CD14-positive monocyte (primary cell): ENCODE measurements at regions not wholly inside any gene's neighbourhood (a gene's known extent, or its start where the extent isn't known, plus 50 kb on each side); places are given as distances from the start of the nearest gene placed in this dataset.

Experiments used
- DNase-seq, 3 donors: peaks; one replicate each; pipeline ENCODE4 v3.0.0-alpha.2; 2011 to 2022
- H2AFZ ChIP-seq: 2 replicates; pipeline ENCODE4 v1.6.0; 2012; ENCODE audit warnings: mild to moderate bottlenecking, low read depth, low read length, inconsistent platforms; ENCODE audit not compliant: insufficient read depth, poor library complexity, severe bottlenecking
- H3K27ac ChIP-seq, 2 donors: 1 replicate in 1 of 2; 2 replicates in 1 of 2; pipeline ENCODE4 v1.5.1; 2012 to 2013; ENCODE audit warnings: low read length in 2 of 2, control low read depth in 1 of 2, inconsistent platforms in 1 of 2, low read depth in 1 of 2, mild to moderate bottlenecking in 1 of 2
- H3K27me3 ChIP-seq, 2 donors: one replicate each; pipeline versions ENCODE4 v1.6.0 to v1.6.1; 2011 to 2013; ENCODE audit warnings: low read length in 2 of 2; ENCODE audit not compliant: control insufficient read depth in 2 of 2, insufficient read depth in 2 of 2
- H3K36me3 ChIP-seq, 2 donors: replicated peaks in 1 of 2; 1 replicate in 1 of 2; 2 replicates in 1 of 2; pipeline versions ENCODE4 v1.5.1 to v1.6.1; 2012 to 2013; ENCODE audit warnings: low read length in 2 of 2, control low read depth in 1 of 2, inconsistent platforms in 1 of 2, mild to moderate bottlenecking in 1 of 2; ENCODE audit not compliant: insufficient read depth in 2 of 2, control insufficient read depth in 1 of 2
- H3K4me1 ChIP-seq, 2 donors: 1 replicate in 1 of 2; 2 replicates in 1 of 2; pipeline versions ENCODE4 v1.5.1 to v1.6.1; 2012 to 2013; ENCODE audit warnings: low read length in 2 of 2, control low read depth in 1 of 2, inconsistent platforms in 1 of 2, mild to moderate bottlenecking in 1 of 2, moderate library complexity in 1 of 2; ENCODE audit not compliant: insufficient read depth in 2 of 2, control insufficient read depth in 1 of 2
- H3K4me2 ChIP-seq: replicated peaks from 2 replicates; pipeline ENCODE3; 2012; ENCODE audit warnings: low read length, moderate library complexity, mild to moderate bottlenecking; ENCODE audit not compliant: poor library complexity, severe bottlenecking; ENCODE audit errors: extremely low read depth
- H3K4me3 ChIP-seq, 3 experiments: fragments of 200-600 bp in 1 of 3; sonication (generic) in 1 of 3; replicated peaks in 1 of 3; 1 replicate in 2 of 3; 2 replicates in 1 of 3; pipeline ENCODE4 v1.5.1; 2011 to 2013; ENCODE audit warnings: low read length in 3 of 3, mild to moderate bottlenecking in 3 of 3, control low read depth in 2 of 3, low read depth in 2 of 3, inconsistent platforms in 1 of 3, moderate library complexity in 1 of 3
- H3K79me2 ChIP-seq: 2 replicates; pipeline ENCODE4 v1.6.0; 2012; ENCODE audit warnings: mild to moderate bottlenecking, control low read depth, inconsistent platforms, low read length, moderate library complexity; ENCODE audit not compliant: insufficient read depth
- H3K9ac ChIP-seq: 2 replicates; pipeline ENCODE4 v1.6.0; 2017; ENCODE audit warnings: low read length, mild to moderate bottlenecking; ENCODE audit not compliant: insufficient read depth, poor library complexity, severe bottlenecking
- H3K9me3 ChIP-seq, 2 donors: replicated peaks in 1 of 2; 1 replicate in 1 of 2; 2 replicates in 1 of 2; pipeline versions ENCODE4 v1.5.1 to v1.6.1; 2012 to 2013; ENCODE audit warnings: low read length in 2 of 2, control low read depth in 1 of 2; ENCODE audit not compliant: control insufficient read depth in 1 of 2, insufficient read depth in 1 of 2
- H4K20me1 ChIP-seq: 2 replicates; pipeline ENCODE4 v1.6.0; 2012; ENCODE audit warnings: mild to moderate bottlenecking, low read length, control low read depth, moderate library complexity; ENCODE audit not compliant: insufficient read depth
- H3K27ac Mint-ChIP-seq, 7 donors: one replicate each; pipeline ENCODE4 v1.8.0; 2020; ENCODE audit warnings: mild to moderate bottlenecking in 7 of 7, mixed read lengths in 7 of 7, moderate library complexity in 6 of 7, inconsistent platforms in 2 of 7
- H3K27me3 Mint-ChIP-seq, 3 donors: one replicate each; pipeline ENCODE4 v1.8.0; 2021 to 2022; ENCODE audit warnings: low read depth in 3 of 3, mild to moderate bottlenecking in 3 of 3, mixed read lengths in 3 of 3, moderate library complexity in 3 of 3, inconsistent platforms in 1 of 3
- H3K36me3 Mint-ChIP-seq, 2 donors: one replicate each; pipeline ENCODE4 v1.8.0; 2020; ENCODE audit warnings: mixed read lengths in 2 of 2, inconsistent platforms in 1 of 2, mild to moderate bottlenecking in 1 of 2
- H3K4me1 Mint-ChIP-seq: one replicate; pipeline ENCODE4 v1.8.0; 2020; ENCODE audit warnings: mild to moderate bottlenecking, mixed read lengths
- H3K4me3 Mint-ChIP-seq, 2 donors: one replicate each; pipeline ENCODE4 v1.8.0; 2020; ENCODE audit warnings: mild to moderate bottlenecking in 2 of 2, mixed read lengths in 2 of 2, moderate library complexity in 1 of 2
- H3K9me3 Mint-ChIP-seq, 7 donors: one replicate each; pipeline ENCODE4 v1.8.0; 2020 to 2022; ENCODE audit warnings: mixed read lengths in 7 of 7, mild to moderate bottlenecking in 6 of 7, moderate library complexity in 6 of 7, inconsistent platforms in 2 of 7
- CTCF ChIP-seq: fragments of 200-600 bp; IDR thresholded peaks from one replicate; pipeline ENCODE4 v1.8.0; 2022; ENCODE audit warnings: antibody characterized with exemption, mild to moderate bottlenecking
- WGBS: methylation state at CpG from one replicate; pipeline ENCODE4 v1.1.5; 2013; ENCODE audit warnings: missing lambda C conversion rate; ENCODE audit not compliant: insufficient coverage; 5-methylcytosine and 5-hydroxymethylcytosine counted together
- intact Hi-C, 2 donors: fragments of 100-400 bp; cut with micrococcal nuclease; formaldehyde crosslinking; loops; one replicate each; pipeline versions ENCODE4 v1.15.0 to v1.15.1; 2023

GRCh38 chr4:79476196-79476595 is 68.2 kb upstream of the GK2 start:
- Histone ChIP-seq H3K4me2 (no peak overlapping the region), H3K4me1 (no peaks in the 10 kb centered on the region), H4K20me1 (no peaks in the 10 kb centered on the region), H3K79me2 (no peaks in the 10 kb centered on the region), H3K36me3 (no peaks in the 10 kb centered on the region), H2AFZ (no peak overlapping the region), H3K27me3 (no peaks in the 10 kb centered on the region), H3K9ac (no peak overlapping the region), H3K27ac (no peak overlapping the region), H3K9me3 (no peaks in the 10 kb centered on the region), H3K4me3 (no peak overlapping the region)
- intact Hi-C loops: no loop called here
- 100% methylated on average over 1 of the region's 2 CpGs for WGBS
- TF ChIP-seq CTCF: no peak
- Mint-ChIP-seq H3K27me3 (peaks cover 0 to 1% (median 0%) of the 10 kb centered on the region in 3 donors), H3K36me3 (no peaks in the 10 kb centered on the region), H3K4me3 (no peak overlapping the region), H3K27ac (no peak overlapping the region), H3K9me3 (peaks cover 0 to 6% (median 1%) of the 10 kb centered on the region in 7 donors), H3K4me1 (no peaks in the 10 kb centered on the region)
- no peak for DNase-seq

GRCh38 chr4:79473439-79473724 is 65.4 kb upstream of the GK2 start:
- Mint-ChIP-seq H3K27ac (no peak overlapping the region), H3K36me3 (no peaks in the 10 kb centered on the region), H3K4me1 (no peaks in the 10 kb centered on the region), H3K4me3 (no peak overlapping the region), H3K27me3 (no peaks in the 10 kb centered on the region), H3K9me3 (peaks cover 0 to 6% (median 2%) of the 10 kb centered on the region in 7 donors)
- H3K79me2 ChIP-seq: no peaks in the 10 kb centered on the region
- no peaks in the 10 kb centered on the region for H3K27me3 ChIP-seq
- H3K9me3 ChIP-seq: no peaks in the 10 kb centered on the region
- no peak overlapping the region for H2AFZ ChIP-seq
- DNase-seq: no peak
- no peak overlapping the region for H3K4me3 ChIP-seq
- H3K4me2 ChIP-seq: no peak overlapping the region
- no peak for TF ChIP-seq CTCF
- no peaks in the 10 kb centered on the region for H3K4me1 ChIP-seq
- intact Hi-C loops: no loop called here
- no peak overlapping the region for H3K9ac ChIP-seq
- no peaks in the 10 kb centered on the region for H4K20me1 ChIP-seq
- no CpG with 5 or more reads among the region's 3 CpGs for WGBS
- H3K36me3 ChIP-seq: no peaks in the 10 kb centered on the region
- H3K27ac ChIP-seq: no peak overlapping the region
